ENCODE measurements at regions not wholly inside any gene's neighbourhood (a gene's known extent, or its start where the extent isn't known, plus 50 kb on each side); places are given as distances from the start of the nearest gene placed in this dataset.

DNA sequence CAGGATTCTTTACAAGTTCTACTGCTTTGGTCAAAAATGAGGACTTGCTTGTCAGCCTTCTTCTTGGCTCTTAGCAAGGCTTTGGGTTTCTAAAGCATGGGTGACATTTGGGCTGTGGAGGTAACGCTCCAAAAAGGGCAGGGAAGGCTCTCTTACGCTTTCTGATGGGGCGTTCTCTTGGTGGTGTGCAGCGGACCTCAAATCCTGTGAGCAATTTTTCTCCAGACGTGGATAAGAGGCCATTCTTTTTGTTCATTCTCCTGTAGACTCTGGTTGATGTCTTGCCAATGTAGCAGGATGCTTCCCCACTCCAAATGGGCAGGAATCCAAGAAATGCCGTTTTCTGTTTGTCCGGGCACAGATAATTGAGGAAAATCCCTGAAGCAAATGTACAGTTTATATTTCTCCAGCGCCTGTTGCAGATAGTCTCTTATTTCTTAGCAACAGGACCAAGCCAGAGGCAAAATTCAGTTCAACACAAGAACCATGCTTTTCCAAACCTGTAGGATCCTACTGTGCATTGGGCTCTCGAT lies 138.4 kb upstream of the NFE2L3 start:
- TF ChIP-seq CTCF (conservative IDR thresholded peaks at IDR 0.05; ENCODE audit: low read depth, low read length): no peak
- no peak for TF ChIP-seq EZH2 (IDR thresholded peaks at IDR 0.05; ENCODE audit: borderline replicate concordance, low read depth, low read length, poor library complexity, severe bottlenecking)
